ENCODE measurements at regions not wholly inside any gene's neighbourhood (a gene's known extent, or its start where the extent isn't known, plus 50 kb on each side); places are given as distances from the start of the nearest gene placed in this dataset.
A peak's percentile ranks its signal among the peaks of the same experiment; 100 is the strongest.

DNA sequence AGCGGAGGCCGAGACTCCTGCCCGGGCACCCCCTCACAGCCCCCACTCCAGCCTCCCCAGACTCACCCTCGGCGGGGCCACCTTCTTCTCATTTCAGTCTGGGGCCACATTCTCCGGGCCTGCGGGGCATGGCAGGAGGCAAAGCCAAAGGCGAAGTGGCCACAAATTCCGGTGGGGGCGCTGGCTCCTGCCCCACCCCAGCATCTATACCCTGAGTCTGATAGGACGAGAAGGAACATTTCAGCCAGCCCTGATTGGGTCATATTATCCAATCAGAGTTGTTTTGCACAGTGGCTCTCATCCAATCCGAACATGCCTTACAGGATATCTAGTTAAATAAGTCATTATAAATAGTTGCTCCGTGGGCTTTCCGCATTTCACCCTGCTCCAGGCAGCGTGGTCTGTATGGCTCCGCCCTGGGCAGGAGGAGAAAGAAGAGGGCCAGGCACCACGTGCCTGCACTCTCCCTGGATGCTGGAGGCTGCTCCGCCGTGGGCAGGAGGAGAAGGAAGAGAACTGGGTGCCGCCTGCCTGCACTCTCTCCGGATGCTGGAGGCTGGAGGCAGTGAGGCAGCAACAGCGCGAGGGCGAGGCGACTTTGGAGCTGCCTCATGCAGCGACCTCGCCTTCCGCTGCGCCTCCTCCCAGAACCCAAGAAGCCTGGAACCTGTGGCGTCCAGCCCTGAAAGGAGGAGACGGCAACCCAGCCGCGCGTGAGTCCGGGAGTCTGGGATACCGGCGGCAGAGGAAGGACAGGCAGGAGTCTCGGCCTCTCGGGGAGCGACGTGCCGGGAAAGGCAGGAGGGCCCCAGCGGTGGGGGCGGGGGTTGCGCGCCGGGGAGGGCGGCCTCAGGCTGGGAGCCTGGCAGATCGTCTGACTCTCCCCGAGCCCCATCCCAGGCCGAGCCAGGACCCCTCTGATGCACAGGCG, 162.9 kb downstream of the ZNF33B start:
- Mint-ChIP-seq H3K4me1 (peaks cover 0 to 13% (median 9%) of the 10 kb centered on the region in 7 donors), H3K27ac (no peak overlapping the region), H3K9me3 (peaks cover 0 to 14% (median 6%) of the 10 kb centered on the region in 11 donors), H3K36me3 (peaks cover 0 to 3% (median 0%) of the 10 kb centered on the region in 5 donors), H3K27me3 (peaks cover 7 to 67% (median 52%) of the 10 kb centered on the region in 5 donors), H3K4me3 (peak overlapping the region in 6 of 10 donors; percentile 13 to 66 (median 40))
- ATAC-seq = no peak
- ChIA-PET POLR2A (no interaction called here), CTCF (no interaction called here)
- H3K27ac ChIP-seq (ENCODE audit: low read depth, low read length) = no peak overlapping the region
- H3K4me1 ChIP-seq (ENCODE audit: control insufficient read depth in 2 of 2, insufficient read depth in 2 of 2, low read length in 2 of 2) = no peaks in the 10 kb centered on the region
- H3K9me3 ChIP-seq (ENCODE audit: control insufficient read depth in 2 of 3, low read length in 3 of 3) = no peaks in the 10 kb centered on the region
- no peaks in the 10 kb centered on the region for H3K36me3 ChIP-seq (ENCODE audit: control insufficient read depth in 2 of 3, insufficient read depth in 3 of 3, low read length in 3 of 3)
- no peaks in the 10 kb centered on the region for H3K27me3 ChIP-seq (ENCODE audit: control insufficient read depth in 2 of 2, insufficient read depth in 2 of 2, low read length in 2 of 2)
- intact Hi-C loops (cut with micrococcal nuclease) = no loop called here
- no peak for DNase-seq
- no peak overlapping the region for H3K4me3 ChIP-seq (ENCODE audit: low read length)

DNA sequence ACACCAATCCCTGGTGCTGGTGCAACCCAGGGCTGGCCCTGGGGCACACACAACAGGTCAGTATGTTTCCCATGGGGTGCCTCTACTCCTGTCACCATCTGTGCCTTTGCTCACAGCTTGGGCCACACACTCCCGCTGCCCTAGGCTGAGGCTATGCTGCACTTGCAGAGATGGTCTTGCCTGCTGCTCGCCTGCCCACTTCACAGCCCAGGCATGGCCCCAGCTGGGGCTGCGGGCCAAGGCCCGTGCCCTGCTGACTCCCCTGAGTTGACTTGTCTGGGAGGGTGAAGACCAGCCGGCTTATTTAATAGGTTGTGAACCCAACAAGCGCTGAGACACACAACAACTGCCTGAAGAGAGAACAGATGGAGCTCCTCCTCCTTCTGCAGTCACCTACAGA, 184.1 kb downstream of the ZNF33B start:
- no peak overlapping the region for H3K4me3 ChIP-seq (ENCODE audit: low read length)
- H3K4me1 ChIP-seq (ENCODE audit: control insufficient read depth in 2 of 2, insufficient read depth in 2 of 2, low read length in 2 of 2) = no peaks in the 10 kb centered on the region
- Mint-ChIP-seq H3K9me3 (peaks cover 3 to 39% (median 18%) of the 10 kb centered on the region in 11 donors), H3K4me1 (no peaks in the 10 kb centered on the region), H3K4me3 (peak overlapping the region in 1 of 10 donors; percentile 22), H3K27ac (no peak overlapping the region), H3K27me3 (peaks cover 0 to 23% (median 12%) of the 10 kb centered on the region in 5 donors), H3K36me3 (peaks cover 0 to 7% (median 0%) of the 10 kb centered on the region in 5 donors)
- H3K36me3 ChIP-seq (ENCODE audit: control insufficient read depth in 2 of 3, insufficient read depth in 3 of 3, low read length in 3 of 3) = no peaks in the 10 kb centered on the region
- H3K27ac ChIP-seq (ENCODE audit: low read depth, low read length) = no peak overlapping the region
- DNase-seq = no peak
- intact Hi-C loops (cut with micrococcal nuclease) = no loop called here
- no peak for ATAC-seq
- ChIA-PET POLR2A (no interaction called here), CTCF (no interaction called here)
- H3K9me3 ChIP-seq (ENCODE audit: control insufficient read depth in 2 of 3, low read length in 3 of 3) = no peaks in the 10 kb centered on the region
- H3K27me3 ChIP-seq (ENCODE audit: control insufficient read depth in 2 of 2, insufficient read depth in 2 of 2, low read length in 2 of 2) = no peaks in the 10 kb centered on the region

DNA sequence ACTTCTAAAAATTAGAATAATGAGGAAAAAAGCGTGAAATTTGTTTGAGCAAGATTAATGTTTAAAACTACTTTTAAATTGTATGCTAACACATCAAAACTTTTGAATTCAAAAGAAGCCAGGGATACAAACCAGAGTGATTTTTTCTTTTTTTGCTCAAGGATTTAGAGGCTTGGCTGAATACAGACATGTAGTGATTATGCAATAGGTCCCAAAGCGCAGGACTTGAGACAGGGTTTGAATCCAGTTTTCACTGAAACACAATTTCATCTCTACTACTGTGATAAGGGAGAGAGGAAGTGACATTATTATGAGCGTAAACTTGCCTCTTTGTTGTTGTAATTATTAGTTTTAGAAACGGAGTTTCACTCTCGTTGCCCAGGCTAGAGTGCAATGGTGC, 207.3 kb downstream of the ZNF33B start:
- H3K36me3 ChIP-seq (ENCODE audit: control insufficient read depth in 2 of 3, insufficient read depth in 3 of 3, low read length in 3 of 3) = no peaks in the 10 kb centered on the region
- intact Hi-C loops (cut with micrococcal nuclease) = no loop called here
- peaks cover 0 to 6% (median 0%) of the 10 kb centered on the region in 5 donors for H3K36me3 Mint-ChIP-seq
- H3K27me3 Mint-ChIP-seq = peaks cover 0 to 10% (median 5%) of the 10 kb centered on the region in 5 donors
- peaks cover 0 to 7% (median 4%) of the 10 kb centered on the region in 11 donors for H3K9me3 Mint-ChIP-seq
- H3K4me1 ChIP-seq (ENCODE audit: control insufficient read depth in 2 of 2, insufficient read depth in 2 of 2, low read length in 2 of 2) = no peaks in the 10 kb centered on the region
- ChIA-PET POLR2A (no interaction called here), CTCF (no interaction called here)
- no peak overlapping the region for H3K4me3 ChIP-seq (ENCODE audit: low read length)
- H3K9me3 ChIP-seq (ENCODE audit: control insufficient read depth in 2 of 3, low read length in 3 of 3) = no peaks in the 10 kb centered on the region
- no peak overlapping the region for H3K4me3 Mint-ChIP-seq
- no peak overlapping the region for H3K27ac ChIP-seq (ENCODE audit: low read depth, low read length)
- ATAC-seq (no peak), DNase-seq (no peak)
- no peak overlapping the region for H3K27ac Mint-ChIP-seq
- H3K27me3 ChIP-seq (ENCODE audit: control insufficient read depth in 2 of 2, insufficient read depth in 2 of 2, low read length in 2 of 2) = no peaks in the 10 kb centered on the region
- no peaks in the 10 kb centered on the region for H3K4me1 Mint-ChIP-seq

DNA sequence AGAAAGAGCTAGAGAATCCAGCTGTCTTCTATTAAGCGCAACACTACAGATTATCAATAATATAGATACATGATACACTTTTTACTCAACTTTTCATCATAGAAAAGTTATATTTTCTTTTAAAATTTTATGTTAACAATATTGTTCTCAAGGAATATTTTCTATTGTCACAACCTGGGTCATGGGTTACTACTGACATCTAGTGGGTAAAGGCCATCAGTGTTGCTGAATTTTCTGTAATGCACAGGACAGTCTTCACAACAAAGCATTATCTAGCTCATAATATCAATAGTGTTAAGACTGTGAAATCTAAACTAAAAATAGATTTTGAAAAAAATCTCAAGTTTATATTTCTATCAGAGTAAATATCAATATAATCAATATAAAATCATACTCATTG, 209.8 kb downstream of the ZNF33B start:
- intact Hi-C loops (cut with micrococcal nuclease) = no loop called here

DNA sequence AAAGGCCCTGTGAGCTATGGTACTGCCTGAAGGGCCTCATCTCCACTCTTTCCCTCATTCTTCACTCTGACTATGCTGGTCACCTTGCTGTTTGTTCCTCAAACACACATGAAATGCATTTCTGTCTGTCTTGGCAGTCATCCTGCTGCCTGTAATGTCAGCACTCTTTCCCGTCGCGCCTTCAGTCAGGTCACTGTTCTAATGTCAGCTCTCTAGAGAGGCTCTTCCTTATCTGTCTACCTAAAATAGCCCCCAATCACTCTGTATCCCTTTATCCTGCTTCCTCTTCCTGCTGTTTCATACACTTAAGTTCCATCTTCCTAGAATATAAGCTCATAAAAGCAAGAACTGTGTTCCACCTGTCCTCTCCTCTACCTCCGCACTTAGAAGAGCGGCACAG, 215.5 kb downstream of the ZNF33B start:
- ATAC-seq (no peak), DNase-seq (no peak)
- Histone ChIP-seq H3K9me3 (ENCODE audit: control insufficient read depth in 2 of 3, low read length in 3 of 3) (no peaks in the 10 kb centered on the region), H3K27me3 (ENCODE audit: control insufficient read depth in 2 of 2, insufficient read depth in 2 of 2, low read length in 2 of 2) (no peaks in the 10 kb centered on the region), H3K36me3 (ENCODE audit: control insufficient read depth in 2 of 3, insufficient read depth in 3 of 3, low read length in 3 of 3) (no peaks in the 10 kb centered on the region), H3K4me1 (ENCODE audit: control insufficient read depth in 2 of 2, insufficient read depth in 2 of 2, low read length in 2 of 2) (no peaks in the 10 kb centered on the region), H3K27ac (ENCODE audit: low read depth, low read length) (no peak overlapping the region), H3K4me3 (ENCODE audit: low read length) (no peak overlapping the region)
- ChIA-PET POLR2A (no interaction called here), CTCF (no interaction called here)
- intact Hi-C loops (cut with micrococcal nuclease) = no loop called here
- Mint-ChIP-seq H3K9me3 (peaks cover 0 to 12% (median 0%) of the 10 kb centered on the region in 11 donors), H3K27me3 (peaks cover 0 to 21% (median 17%) of the 10 kb centered on the region in 5 donors), H3K27ac (no peak overlapping the region), H3K4me3 (no peak overlapping the region), H3K36me3 (no peaks in the 10 kb centered on the region), H3K4me1 (no peaks in the 10 kb centered on the region)

More for the DNA sequence above, 209.8 kb downstream of the ZNF33B start:
- H3K27me3 Mint-ChIP-seq = peaks cover 0 to 11% (median 5%) of the 10 kb centered on the region in 5 donors
- no peak overlapping the region for H3K27ac Mint-ChIP-seq
- Histone ChIP-seq H3K4me1 (ENCODE audit: control insufficient read depth in 2 of 2, insufficient read depth in 2 of 2, low read length in 2 of 2) (no peaks in the 10 kb centered on the region), H3K27me3 (ENCODE audit: control insufficient read depth in 2 of 2, insufficient read depth in 2 of 2, low read length in 2 of 2) (no peaks in the 10 kb centered on the region), H3K36me3 (ENCODE audit: control insufficient read depth in 2 of 3, insufficient read depth in 3 of 3, low read length in 3 of 3) (no peaks in the 10 kb centered on the region), H3K9me3 (ENCODE audit: control insufficient read depth in 2 of 3, low read length in 3 of 3) (no peaks in the 10 kb centered on the region), H3K4me3 (ENCODE audit: low read length) (no peak overlapping the region), H3K27ac (ENCODE audit: low read depth, low read length) (no peak overlapping the region)
- DNase-seq (no peak), ATAC-seq (no peak)
- no peaks in the 10 kb centered on the region for H3K36me3 Mint-ChIP-seq
- H3K9me3 Mint-ChIP-seq = peaks cover 0 to 9% (median 0%) of the 10 kb centered on the region in 11 donors
- POLR2A ChIA-PET = no interaction called here
- no peak overlapping the region for H3K4me3 Mint-ChIP-seq
- no peaks in the 10 kb centered on the region for H3K4me1 Mint-ChIP-seq
- CTCF ChIA-PET = no interaction called here

DNA sequence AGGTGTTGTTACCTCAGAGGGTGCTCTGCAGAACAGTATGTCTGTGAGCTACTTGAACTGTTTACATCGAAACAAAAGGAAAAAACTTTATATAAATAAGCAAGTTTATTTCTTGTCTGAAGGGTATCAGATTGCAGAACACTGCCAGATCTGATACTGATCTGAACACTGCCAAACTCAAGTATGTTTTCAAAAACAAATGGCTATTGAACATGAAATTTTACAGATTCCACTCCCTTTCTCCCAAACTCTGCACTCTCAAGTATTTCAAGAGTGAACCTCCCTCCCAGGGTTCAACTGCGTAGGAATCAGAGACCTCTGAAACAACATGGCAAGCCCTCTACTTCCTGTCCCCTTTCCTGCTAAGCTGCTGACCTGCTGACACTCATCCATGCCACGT, 216.6 kb downstream of the ZNF33B start:
- Mint-ChIP-seq H3K4me1 (no peaks in the 10 kb centered on the region), H3K4me3 (no peak overlapping the region), H3K9me3 (peaks cover 0 to 12% (median 0%) of the 10 kb centered on the region in 11 donors), H3K27ac (no peak overlapping the region), H3K27me3 (peaks cover 0 to 21% (median 17%) of the 10 kb centered on the region in 5 donors), H3K36me3 (no peaks in the 10 kb centered on the region)
- H3K27ac ChIP-seq (ENCODE audit: low read depth, low read length) = no peak overlapping the region
- no peaks in the 10 kb centered on the region for H3K9me3 ChIP-seq (ENCODE audit: control insufficient read depth in 2 of 3, low read length in 3 of 3)
- POLR2A ChIA-PET = no interaction called here
- CTCF ChIA-PET = no interaction called here
- ATAC-seq (no peak), DNase-seq (no peak)
- no peak overlapping the region for H3K4me3 ChIP-seq (ENCODE audit: low read length)
- H3K27me3 ChIP-seq (ENCODE audit: control insufficient read depth in 2 of 2, insufficient read depth in 2 of 2, low read length in 2 of 2) = no peaks in the 10 kb centered on the region
- intact Hi-C loops (cut with micrococcal nuclease) = no loop called here
- H3K4me1 ChIP-seq (ENCODE audit: control insufficient read depth in 2 of 2, insufficient read depth in 2 of 2, low read length in 2 of 2) = no peaks in the 10 kb centered on the region
- no peaks in the 10 kb centered on the region for H3K36me3 ChIP-seq (ENCODE audit: control insufficient read depth in 2 of 3, insufficient read depth in 3 of 3, low read length in 3 of 3)

DNA sequence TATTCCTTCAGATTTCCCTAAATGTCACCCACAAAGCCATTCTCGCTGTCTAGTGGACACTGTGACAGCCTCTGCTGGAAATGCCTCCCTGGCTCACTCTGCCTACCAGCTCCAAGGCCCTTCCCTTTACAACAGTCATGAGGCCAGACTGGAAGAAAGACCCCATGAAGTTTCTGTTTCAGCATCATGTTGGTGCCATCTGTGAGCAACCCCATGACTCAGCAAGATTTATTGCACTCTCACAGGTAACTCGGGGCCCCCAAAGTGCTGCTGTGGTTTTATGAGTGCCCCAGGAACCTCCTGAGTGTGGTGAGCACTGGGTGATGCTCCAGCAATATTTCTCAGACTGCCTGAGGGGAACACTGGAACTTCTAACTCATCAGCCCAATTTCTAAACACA, 218.6 kb downstream of the ZNF33B start:
- H3K4me3 Mint-ChIP-seq = no peak overlapping the region
- ATAC-seq = no peak

More for the DNA sequence above, 218.6 kb downstream of the ZNF33B start:
- Mint-ChIP-seq H3K4me1 (no peaks in the 10 kb centered on the region), H3K27me3 (peaks cover 0 to 21% (median 12%) of the 10 kb centered on the region in 5 donors), H3K9me3 (peaks cover 0 to 15% (median 0%) of the 10 kb centered on the region in 11 donors), H3K36me3 (no peaks in the 10 kb centered on the region), H3K27ac (no peak overlapping the region)
- no peak for DNase-seq
- intact Hi-C loops (cut with micrococcal nuclease) = no loop called here
- no peaks in the 10 kb centered on the region for H3K9me3 ChIP-seq (ENCODE audit: control insufficient read depth in 2 of 3, low read length in 3 of 3)
- no peaks in the 10 kb centered on the region for H3K4me1 ChIP-seq (ENCODE audit: control insufficient read depth in 2 of 2, insufficient read depth in 2 of 2, low read length in 2 of 2)
- ChIA-PET CTCF (no interaction called here), POLR2A (no interaction called here)
- H3K27ac ChIP-seq (ENCODE audit: low read depth, low read length) = no peak overlapping the region
- no peaks in the 10 kb centered on the region for H3K36me3 ChIP-seq (ENCODE audit: control insufficient read depth in 2 of 3, insufficient read depth in 3 of 3, low read length in 3 of 3)
- no peaks in the 10 kb centered on the region for H3K27me3 ChIP-seq (ENCODE audit: control insufficient read depth in 2 of 2, insufficient read depth in 2 of 2, low read length in 2 of 2)
- no peak overlapping the region for H3K4me3 ChIP-seq (ENCODE audit: low read length)
